IPS DF 6.9 (cell line): ENCODE measurements at regions not wholly inside any gene's neighbourhood (a gene's known extent, or its start where the extent isn't known, plus 50 kb on each side); places are given as distances from the start of the nearest gene placed in this dataset.

Experiments used
- DNase-seq: peaks from one replicate; pipeline ENCODE4 v3.0.0-alpha.2; 2013; ENCODE audit warnings: low read depth, low spot score
- H3K27ac ChIP-seq: one replicate; pipeline ENCODE4 v1.5.1; 2013; ENCODE audit warnings: low read length, control low read depth
- H3K27me3 ChIP-seq: 2 replicates; pipeline ENCODE4 v1.6.1; 2013; ENCODE audit warnings: mild to moderate bottlenecking, low read length; ENCODE audit not compliant: control insufficient read depth, insufficient read depth
- H3K36me3 ChIP-seq: 2 replicates; pipeline ENCODE4 v1.6.1; 2013; ENCODE audit warnings: low read length; ENCODE audit not compliant: control insufficient read depth, insufficient read depth
- H3K4me1 ChIP-seq: 2 replicates; pipeline ENCODE4 v1.6.1; 2013; ENCODE audit warnings: low read length; ENCODE audit not compliant: control insufficient read depth, insufficient read depth
- H3K4me3 ChIP-seq: 2 replicates; pipeline ENCODE4 v1.5.1; 2013; ENCODE audit warnings: mild to moderate bottlenecking, low read length
- H3K9me3 ChIP-seq: 2 replicates; pipeline ENCODE4 v1.6.1; 2013; ENCODE audit warnings: low read length, inconsistent platforms; ENCODE audit not compliant: control insufficient read depth, insufficient read depth
- WGBS: extraction: QIAGEN DNeasy Blood & Tissue Kit; methylation state at CpG from one replicate; pipeline ENCODE4 v1.1.7; 2013; ENCODE audit warnings: mixed read lengths, missing lambda C conversion rate; ENCODE audit not compliant: insufficient read length, insufficient coverage; 5-methylcytosine and 5-hydroxymethylcytosine counted together

- DNase-seq = no peak
- no CpG with 5 or more reads among the region's 2 CpGs for WGBS
- Histone ChIP-seq H3K27ac (no peak overlapping the region), H3K36me3 (no peaks in the 10 kb centered on the region), H3K4me3 (no peak overlapping the region), H3K9me3 (no peaks in the 10 kb centered on the region), H3K27me3 (no peaks in the 10 kb centered on the region), H3K4me1 (no peaks in the 10 kb centered on the region)
These were observed 244.7 kb upstream of the TNC start for GRCh38 chr9:115362640-115363039.

DNA sequence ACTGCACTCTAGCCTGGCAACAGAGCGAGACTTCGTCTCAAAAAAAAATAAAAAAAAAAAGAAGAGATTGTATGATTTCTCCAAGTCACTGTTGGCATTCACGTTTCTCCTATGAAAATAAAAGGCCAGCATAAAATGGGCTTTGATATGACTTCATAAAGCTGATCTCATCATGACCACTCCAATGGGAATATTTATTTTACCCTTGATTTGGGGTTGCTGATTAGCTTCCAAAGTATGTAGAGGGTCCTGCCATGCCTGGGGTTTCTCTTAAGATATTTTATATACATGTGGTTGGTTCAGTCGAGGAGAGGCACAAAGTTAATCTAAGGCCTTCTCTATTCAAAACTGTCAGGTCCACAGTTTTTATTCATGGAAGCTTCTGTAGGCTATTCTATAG lies 247.0 kb upstream of the TNC start:
- no peak overlapping the region for H3K27ac ChIP-seq
- no peaks in the 10 kb centered on the region for H3K4me1 ChIP-seq
- WGBS = no CpG with 5 or more reads among the region's 4 CpGs
- no peak overlapping the region for H3K4me3 ChIP-seq
- no peaks in the 10 kb centered on the region for H3K36me3 ChIP-seq
- no peaks in the 10 kb centered on the region for H3K9me3 ChIP-seq
- H3K27me3 ChIP-seq = no peaks in the 10 kb centered on the region
- DNase-seq = no peak

- no CpG with 5 or more reads among the region's 4 CpGs for WGBS
- Histone ChIP-seq H3K27ac (no peak overlapping the region), H3K9me3 (no peaks in the 10 kb centered on the region), H3K36me3 (no peaks in the 10 kb centered on the region), H3K4me3 (no peak overlapping the region), H3K4me1 (no peaks in the 10 kb centered on the region), H3K27me3 (no peaks in the 10 kb centered on the region)
- no peak for DNase-seq
These were observed 249.4 kb upstream of the TNC start for GRCh38 chr9:115367321-115367720.

GRCh38 chr9:115367780-115368525 lies 250.0 kb upstream of the TNC start:
- DNase-seq = no peak
- no peak overlapping the region for H3K27ac ChIP-seq
- no peak overlapping the region for H3K4me3 ChIP-seq
- no peaks in the 10 kb centered on the region for H3K36me3 ChIP-seq
- H3K27me3 ChIP-seq = no peaks in the 10 kb centered on the region
- no CpG with 5 or more reads among the region's 2 CpGs for WGBS
- no peaks in the 10 kb centered on the region for H3K9me3 ChIP-seq
- H3K4me1 ChIP-seq = no peaks in the 10 kb centered on the region

- Histone ChIP-seq H3K27me3 (no peaks in the 10 kb centered on the region), H3K36me3 (no peaks in the 10 kb centered on the region), H3K27ac (no peak overlapping the region), H3K9me3 (no peaks in the 10 kb centered on the region), H3K4me1 (no peaks in the 10 kb centered on the region), H3K4me3 (no peak overlapping the region)
- WGBS = no CpG with 5 or more reads among the region's 5 CpGs
- no peak for DNase-seq
These were observed 251.5 kb upstream of the TNC start for GRCh38 chr9:115369322-115369957.

DNA sequence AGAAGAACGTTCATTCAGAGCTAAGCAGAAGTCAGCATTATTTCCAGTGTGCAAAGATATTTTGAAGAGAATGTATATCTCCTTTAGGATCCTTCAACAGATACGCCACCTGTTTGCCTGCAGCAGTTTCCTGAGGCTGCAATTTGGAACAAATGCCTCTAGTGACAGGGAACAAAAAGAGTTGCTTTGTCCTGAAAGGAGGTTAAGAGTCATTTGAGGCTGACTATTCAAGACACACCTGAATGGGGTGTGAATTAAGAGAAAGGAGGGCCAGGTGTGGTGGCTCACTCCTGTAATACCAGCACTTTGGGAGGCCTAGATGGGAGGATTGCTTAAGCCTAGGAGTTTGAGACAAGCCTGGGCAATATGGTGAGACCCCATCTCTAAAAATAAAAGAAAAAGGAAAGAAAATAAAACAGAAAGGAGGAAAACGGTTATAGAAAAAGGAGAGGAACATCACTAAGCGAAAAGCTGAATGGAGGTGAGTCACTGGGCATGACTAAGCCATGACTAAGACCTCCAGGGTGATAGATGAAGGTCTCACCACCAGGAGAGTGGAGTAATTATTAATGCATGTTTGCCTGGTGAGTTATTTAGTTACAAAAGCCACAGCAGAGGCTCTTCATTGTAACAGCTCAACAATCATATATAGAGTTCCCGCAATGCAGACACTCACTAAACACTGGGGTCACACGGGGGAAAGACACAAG lies 255.2 kb upstream of the TNC start:
- Histone ChIP-seq H3K4me3 (no peak overlapping the region), H3K27ac (no peak overlapping the region), H3K36me3 (no peaks in the 10 kb centered on the region), H3K4me1 (no peaks in the 10 kb centered on the region), H3K9me3 (no peaks in the 10 kb centered on the region), H3K27me3 (no peaks in the 10 kb centered on the region)
- no CpG with 5 or more reads among the region's 6 CpGs for WGBS
- DNase-seq = no peak

GRCh38 chr9:115373710-115374045 lies 255.7 kb upstream of the TNC start:
- Histone ChIP-seq H3K4me1 (no peaks in the 10 kb centered on the region), H3K9me3 (no peaks in the 10 kb centered on the region), H3K27ac (no peak overlapping the region), H3K4me3 (no peak overlapping the region), H3K27me3 (no peaks in the 10 kb centered on the region), H3K36me3 (no peaks in the 10 kb centered on the region)
- DNase-seq = no peak

- H3K4me1 ChIP-seq = no peaks in the 10 kb centered on the region
- DNase-seq = no peak
- no peak overlapping the region for H3K4me3 ChIP-seq
- H3K27ac ChIP-seq = no peak overlapping the region
- H3K36me3 ChIP-seq = no peaks in the 10 kb centered on the region
- WGBS = no CpG with 5 or more reads among the region's 4 CpGs
- no peaks in the 10 kb centered on the region for H3K27me3 ChIP-seq
- no peaks in the 10 kb centered on the region for H3K9me3 ChIP-seq
These were observed 256.8 kb upstream of the TNC start for GRCh38 chr9:115374724-115375268.

GRCh38 chr9:115378241-115378640 lies 260.3 kb upstream of the TNC start:
- WGBS = no CpG with 5 or more reads among the region's 3 CpGs
- H3K4me3 ChIP-seq = no peak overlapping the region
- H3K4me1 ChIP-seq = no peaks in the 10 kb centered on the region
- H3K27ac ChIP-seq = no peak overlapping the region
- no peaks in the 10 kb centered on the region for H3K36me3 ChIP-seq
- H3K27me3 ChIP-seq = no peaks in the 10 kb centered on the region
- DNase-seq = no peak
- no peaks in the 10 kb centered on the region; the same call in 1 of the 2 replicates for H3K9me3 ChIP-seq

- DNase-seq = no peak
- no peaks in the 10 kb centered on the region for H3K4me1 ChIP-seq
- H3K27me3 ChIP-seq = no peaks in the 10 kb centered on the region
- H3K4me3 ChIP-seq = no peak overlapping the region
- no peaks in the 10 kb centered on the region; the same call in 1 of the 2 replicates for H3K9me3 ChIP-seq
- H3K36me3 ChIP-seq = no peaks in the 10 kb centered on the region
- H3K27ac ChIP-seq = no peak overlapping the region
These were observed 260.8 kb upstream of the TNC start for GRCh38 chr9:115378758-115379157.
